Naive thymus-derived CD4-positive, alpha-beta T cell (primary cell): ENCODE measurements at regions not wholly inside any gene's neighbourhood (a gene's known extent, or its start where the extent isn't known, plus 50 kb on each side); places are given as distances from the start of the nearest gene placed in this dataset.
"Not testable (repeated sequence)": the region's sequence is repeated elsewhere in the genome, so short reads cannot be mapped to it uniquely, and the experiment has no call there.

Source experiments
- ATAC-seq: fragments of 150-1000 bp; cut with Tn5 transposase; 2 replicates; pipeline ENCODE4 v1.10.0; 2021; ENCODE audit warnings: mild to moderate bottlenecking, moderate library complexity
- CTCF ChIA-PET: fragments of 350-600 bp; sonication (Branson Sonifier 250); formaldehyde crosslinking; loops from one replicate; lab custom pipeline; 2021; ENCODE audit warnings: antibody characterized with exemption; lab: Charles Lee
- POLR2A ChIA-PET: fragments of 350-600 bp; sonication (Branson Sonifier 250); formaldehyde crosslinking; loops from one replicate; lab custom pipeline; 2021; ENCODE audit warnings: antibody characterized with exemption, inconsistent platforms; lab: Charles Lee
- DNase-seq, 9 donors: peaks; one replicate each; pipeline versions ENCODE4 v3.0.0 to v3.0.0-alpha.2; 2020 to 2022; ENCODE audit warnings: mixed read lengths in 1 of 9
- H3K27ac ChIP-seq: one replicate; pipeline ENCODE4 v1.7.0; 2013; ENCODE audit warnings: mild to moderate bottlenecking, low read depth, low read length, moderate library complexity
- H3K27me3 ChIP-seq, 2 donors: one replicate each; pipeline ENCODE4 v1.7.0; 2013; ENCODE audit warnings: low read length in 2 of 2, mild to moderate bottlenecking in 2 of 2, moderate library complexity in 2 of 2; ENCODE audit not compliant: control insufficient read depth in 2 of 2, insufficient read depth in 2 of 2
- H3K36me3 ChIP-seq, 3 experiments: 1 replicate in 2 of 3; 2 replicates in 1 of 3; pipeline ENCODE4 v1.7.0; 2013; ENCODE audit warnings: low read length in 3 of 3, mild to moderate bottlenecking in 3 of 3, moderate library complexity in 1 of 3; ENCODE audit not compliant: insufficient read depth in 3 of 3, control insufficient read depth in 2 of 3
- H3K4me1 ChIP-seq, 2 donors: one replicate each; pipeline ENCODE4 v1.7.0; 2013; ENCODE audit warnings: low read length in 2 of 2, mild to moderate bottlenecking in 2 of 2, moderate library complexity in 1 of 2; ENCODE audit not compliant: control insufficient read depth in 2 of 2, insufficient read depth in 2 of 2
- H3K4me3 ChIP-seq: 2 replicates; pipeline ENCODE4 v1.7.0; 2013; ENCODE audit warnings: mild to moderate bottlenecking, low read length
- H3K9me3 ChIP-seq, 3 experiments: 1 replicate in 2 of 3; 2 replicates in 1 of 3; pipeline ENCODE4 v1.7.0; 2013; ENCODE audit warnings: low read length in 3 of 3; ENCODE audit not compliant: control insufficient read depth in 2 of 3
- H3K27ac Mint-ChIP-seq, 9 donors: one replicate each; pipeline ENCODE4 v1.8.0; 2020 to 2022; ENCODE audit warnings: mixed read lengths in 9 of 9, mild to moderate bottlenecking in 8 of 9, moderate library complexity in 5 of 9, inconsistent platforms in 2 of 9
- H3K27me3 Mint-ChIP-seq, 5 donors: one replicate each; pipeline ENCODE4 v1.8.0; 2021 to 2022; ENCODE audit warnings: mixed read lengths in 5 of 5, mild to moderate bottlenecking in 1 of 5
- H3K36me3 Mint-ChIP-seq, 5 donors: one replicate each; pipeline ENCODE4 v1.8.0; 2020 to 2022; ENCODE audit warnings: mixed read lengths in 5 of 5, mild to moderate bottlenecking in 3 of 5, inconsistent platforms in 1 of 5
- H3K4me1 Mint-ChIP-seq, 7 donors: one replicate each; pipeline ENCODE4 v1.8.0; 2020 to 2022; ENCODE audit warnings: mixed read lengths in 7 of 7, mild to moderate bottlenecking in 3 of 7, inconsistent platforms in 1 of 7
- H3K4me3 Mint-ChIP-seq, 10 donors: one replicate each; pipeline ENCODE4 v1.8.0; 2020 to 2022; ENCODE audit warnings: mild to moderate bottlenecking in 10 of 10, mixed read lengths in 10 of 10, moderate library complexity in 6 of 10, inconsistent platforms in 2 of 10
- H3K9me3 Mint-ChIP-seq, 11 donors: one replicate each; pipeline ENCODE4 v1.8.0; 2020 to 2022; ENCODE audit warnings: mixed read lengths in 11 of 11, mild to moderate bottlenecking in 4 of 11, inconsistent platforms in 1 of 11, moderate library complexity in 1 of 11
- intact Hi-C, 2 donors: fragments of 100-400 bp; cut with micrococcal nuclease; formaldehyde crosslinking; loops; one replicate each; pipeline ENCODE4 v1.15.1; 2023

DNA sequence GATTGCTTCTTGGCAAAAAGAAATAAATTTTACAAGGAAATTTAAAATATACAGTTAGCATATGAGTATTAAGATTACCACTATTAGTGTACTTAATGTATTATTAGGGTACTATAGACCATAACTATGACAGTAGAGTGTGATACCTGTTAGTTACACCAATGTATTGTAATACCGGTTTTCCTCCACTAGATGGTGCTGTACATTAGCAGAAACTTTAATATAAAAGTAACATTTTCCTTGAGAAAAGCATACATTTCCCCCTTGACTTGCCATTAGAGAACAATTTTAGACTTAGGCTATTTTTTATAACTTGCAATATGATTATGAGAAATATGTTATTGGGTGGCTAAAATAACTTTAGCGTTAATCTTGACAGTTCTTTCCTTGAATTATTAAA is 173.3 kb upstream of the TGIF2LY start:
- H3K9me3 Mint-ChIP-seq, H3K4me1 ChIP-seq, H3K27ac Mint-ChIP-seq, H3K27me3 Mint-ChIP-seq, H3K36me3 Mint-ChIP-seq, intact Hi-C loops, CTCF ChIA-PET, H3K4me1 Mint-ChIP-seq, POLR2A ChIA-PET, H3K27me3 ChIP-seq, H3K36me3 ChIP-seq, H3K27ac ChIP-seq, H3K4me3 Mint-ChIP-seq, H3K9me3 ChIP-seq, ATAC-seq, H3K4me3 ChIP-seq: not testable (repeated sequence)
- DNase-seq, result peak in 1 of 9 donors; percentile 7

DNA sequence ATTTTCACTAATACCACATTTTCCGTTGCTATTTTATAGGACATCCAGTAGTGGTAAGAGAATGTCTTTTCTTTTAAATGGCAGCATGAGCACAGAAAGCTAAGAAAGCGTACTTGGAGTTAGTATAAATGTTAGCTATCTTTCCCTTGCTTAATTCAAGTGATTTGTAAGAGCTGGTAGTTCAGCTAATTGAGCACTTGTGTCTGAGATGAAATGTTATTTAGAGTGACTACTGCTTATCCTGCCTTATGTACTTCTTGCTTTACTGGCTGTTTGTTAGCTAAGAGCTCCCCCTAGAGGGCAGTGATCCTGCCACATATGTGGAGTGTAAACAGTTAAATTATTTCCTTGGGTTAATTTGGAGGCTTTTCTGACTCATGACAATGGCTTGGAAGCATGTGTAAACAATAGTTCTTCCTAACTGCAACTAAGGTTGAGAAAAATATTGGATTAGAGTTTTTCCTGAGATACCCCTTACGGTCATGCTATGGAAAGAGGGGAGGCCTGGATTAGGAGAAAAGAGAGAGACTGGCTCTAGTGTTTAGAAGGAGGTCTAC is 171.9 kb upstream of the TGIF2LY start:
- H3K27ac ChIP-seq, H3K4me3 ChIP-seq, DNase-seq, H3K27me3 ChIP-seq, H3K27me3 Mint-ChIP-seq, H3K36me3 Mint-ChIP-seq, ATAC-seq, H3K9me3 Mint-ChIP-seq, intact Hi-C loops, H3K4me3 Mint-ChIP-seq, POLR2A ChIA-PET, H3K4me1 ChIP-seq, CTCF ChIA-PET, H3K4me1 Mint-ChIP-seq, H3K36me3 ChIP-seq, H3K9me3 ChIP-seq, H3K27ac Mint-ChIP-seq: not testable (repeated sequence)

DNA sequence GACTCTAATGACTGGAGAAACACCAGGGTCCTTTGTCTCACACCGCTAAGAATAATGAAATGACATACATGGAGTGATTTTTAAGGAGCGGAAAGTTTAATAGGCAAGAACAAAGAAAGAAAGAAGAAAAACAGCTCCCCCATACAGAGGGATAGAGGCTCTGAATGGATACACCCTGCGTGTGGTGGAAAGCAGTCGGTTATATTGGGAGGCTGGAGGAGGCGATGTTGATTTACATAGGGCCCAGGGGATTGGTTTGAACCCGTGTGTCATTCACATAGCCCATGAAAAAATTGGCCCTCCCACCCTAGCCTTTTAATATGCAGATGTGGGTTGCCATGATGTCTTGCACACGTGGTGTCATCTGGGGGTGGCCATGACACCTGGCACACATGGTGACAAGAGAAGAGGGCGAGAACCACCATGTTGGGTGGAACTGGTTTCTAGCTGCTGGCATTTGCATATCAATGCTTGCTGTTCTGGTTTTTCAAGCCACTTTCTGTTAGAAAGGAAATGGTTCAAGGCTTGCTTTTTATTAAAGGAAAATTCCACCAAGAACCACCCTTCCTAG is 168.5 kb upstream of the TGIF2LY start:
- H3K9me3 Mint-ChIP-seq, H3K27ac ChIP-seq, POLR2A ChIA-PET, H3K4me1 ChIP-seq, DNase-seq, H3K9me3 ChIP-seq, H3K27me3 Mint-ChIP-seq, H3K36me3 Mint-ChIP-seq, H3K4me3 ChIP-seq, ATAC-seq, H3K36me3 ChIP-seq, H3K27me3 ChIP-seq, H3K4me1 Mint-ChIP-seq, H3K27ac Mint-ChIP-seq, CTCF ChIA-PET, H3K4me3 Mint-ChIP-seq, intact Hi-C loops: not testable (repeated sequence)
